ENCODE measurements at regions not wholly inside any gene's neighbourhood (a gene's known extent, or its start where the extent isn't known, plus 50 kb on each side); places are given as distances from the start of the nearest gene placed in this dataset.
A peak's percentile ranks its signal among the peaks of the same experiment; 100 is the strongest.
"Not testable (repeated sequence)": the region's sequence is repeated elsewhere in the genome, so short reads cannot be mapped to it uniquely, and the experiment has no call there.

DNA sequence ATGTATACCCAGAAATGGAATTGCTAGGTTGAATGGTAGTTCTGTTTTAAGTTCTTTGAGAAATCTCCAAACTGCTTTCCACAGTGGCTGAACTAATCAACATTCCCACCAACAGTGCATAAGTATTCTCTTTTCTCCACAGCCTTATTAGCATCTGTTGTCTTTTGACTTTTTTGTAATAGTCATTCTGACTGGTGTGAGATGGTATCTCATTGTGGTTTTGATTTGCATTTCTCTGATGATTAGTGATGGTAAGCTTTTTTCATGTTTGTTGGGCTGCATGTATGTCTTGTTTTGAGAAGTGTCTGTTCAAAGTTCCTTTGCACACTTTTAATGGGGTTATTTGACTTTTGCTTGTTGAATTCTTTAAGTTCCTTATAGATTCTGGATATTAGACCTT is 52.4 kb upstream of the EHHADH start:
- not testable (repeated sequence) for DNase-seq

DNA sequence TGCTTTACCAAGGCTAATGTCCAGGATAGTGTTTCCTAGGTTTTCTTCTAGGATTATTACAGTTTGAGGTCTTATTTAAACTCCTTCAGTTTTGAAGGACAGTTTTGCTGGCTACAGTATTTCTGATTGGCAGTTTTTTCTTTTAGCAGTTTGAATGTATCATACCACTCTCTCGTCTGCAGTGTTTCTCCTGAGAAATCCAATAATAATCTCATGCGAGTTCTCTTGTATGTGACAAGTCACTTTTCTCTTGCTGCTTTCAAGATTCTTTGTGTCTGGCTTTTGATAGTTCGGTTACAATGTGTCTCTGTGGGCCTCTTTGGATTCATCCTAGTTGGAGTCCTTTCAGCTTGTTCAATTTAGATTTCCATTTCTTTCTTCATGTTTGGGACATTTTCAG is 53.0 kb upstream of the EHHADH start:
- no peak for DNase-seq

GRCh38 chr3:185308126-185308754 is 54.4 kb upstream of the EHHADH start:
- peak; percentile 45 for DNase-seq

DNA sequence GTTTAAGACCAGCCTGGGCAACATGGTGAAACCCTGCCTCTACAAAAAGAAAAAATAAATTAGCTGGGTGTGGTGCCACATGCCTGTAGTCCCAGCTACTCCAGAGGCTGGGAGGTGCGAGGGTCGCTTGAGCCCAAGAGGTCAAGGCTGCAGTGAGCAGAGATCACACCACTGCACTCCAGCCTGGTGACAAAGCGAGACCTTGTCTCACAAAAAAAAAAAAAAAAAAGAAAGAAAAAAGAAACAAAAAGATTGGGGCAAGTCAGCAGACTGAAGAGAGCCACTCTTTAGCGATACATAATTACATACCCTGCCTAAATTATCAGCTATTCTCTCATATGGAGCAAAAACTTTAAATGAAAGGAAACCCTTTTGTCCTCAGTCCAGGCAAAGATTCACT is 53.6 kb upstream of the MAP3K13 start:
- no peak for DNase-seq

DNA sequence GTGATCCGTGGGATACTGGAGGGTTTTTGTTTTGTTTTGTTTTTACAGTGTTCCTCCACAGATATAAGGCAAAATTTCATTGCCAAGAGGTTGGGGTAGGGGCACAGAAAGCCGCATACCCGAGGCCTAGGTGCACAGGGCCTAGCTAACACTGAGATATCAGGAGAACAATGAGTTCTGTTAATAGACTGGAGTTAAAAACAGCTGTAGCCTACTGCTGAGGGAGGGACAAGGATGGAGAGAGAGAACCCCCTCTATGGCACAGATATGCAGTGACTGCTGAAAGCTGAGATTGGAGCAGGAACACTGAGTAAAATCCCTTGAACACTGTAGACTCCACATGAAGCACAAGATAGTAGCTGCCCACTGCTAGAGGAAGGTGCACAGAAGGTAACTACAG is 53.1 kb upstream of the MAP3K13 start:
- DNase-seq, result no peak

- DNase-seq, result no peak
Measured at GRCh38 chr3:185311991-185312390, 50.9 kb upstream of the MAP3K13 start.

Data from HCEC 1CT (cell line).